SK-N-SH treated with all-trans-retinoic acid at 6 μM for 48 hours (cell line): ENCODE measurements at regions not wholly inside any gene's neighbourhood (a gene's known extent, or its start where the extent isn't known, plus 50 kb on each side); places are given as distances from the start of the nearest gene placed in this dataset.

Experiments
- GLIS3 ChIP-seq: fragments of 250-450 bp; sonication (Bioruptor Pico); IDR thresholded peaks from 2 replicates; pipeline ENCODE4 v1.5.0; 2020; ENCODE audit warnings: mild to moderate bottlenecking, moderate library complexity
- ISL1 ChIP-seq: fragments of 250-450 bp; sonication (Bioruptor Pico); IDR thresholded peaks from 2 replicates; pipeline ENCODE4 v2.1.2; 2022; ENCODE audit warnings: mild to moderate bottlenecking, moderate library complexity
- TCF4 ChIP-seq: fragments of 250-450 bp; sonication (Bioruptor Pico); IDR thresholded peaks from 2 replicates; pipeline ENCODE4 v1.8.0; 2021; ENCODE audit warnings: mild to moderate bottlenecking, moderate library complexity, borderline replicate concordance
- ZC3H10 ChIP-seq: fragments of 250-450 bp; sonication (Bioruptor Pico); IDR thresholded peaks from 2 replicates; pipeline ENCODE4 v1.5.1; 2021; ENCODE audit warnings: mild to moderate bottlenecking, moderate library complexity
- ZFP3 ChIP-seq: fragments of 250-450 bp; sonication (Bioruptor Pico); IDR thresholded peaks from 2 replicates; pipeline ENCODE4 v1.5.0; 2020; ENCODE audit warnings: mild to moderate bottlenecking, moderate library complexity
- ZFP30 ChIP-seq: fragments of 450-650 bp; formaldehyde crosslinking; IDR thresholded peaks from 2 replicates; pipeline ENCODE4 v1.5.0; 2022; ENCODE audit warnings: mild to moderate bottlenecking, moderate library complexity
- TF ChIP-seq, protein P1 (sequence below): fragments of 250-450 bp; sonication (Bioruptor Pico); IDR thresholded peaks from 2 replicates; pipeline ENCODE4 v1.5.1; 2021; ENCODE audit warnings: mild to moderate bottlenecking, moderate library complexity

DNA sequence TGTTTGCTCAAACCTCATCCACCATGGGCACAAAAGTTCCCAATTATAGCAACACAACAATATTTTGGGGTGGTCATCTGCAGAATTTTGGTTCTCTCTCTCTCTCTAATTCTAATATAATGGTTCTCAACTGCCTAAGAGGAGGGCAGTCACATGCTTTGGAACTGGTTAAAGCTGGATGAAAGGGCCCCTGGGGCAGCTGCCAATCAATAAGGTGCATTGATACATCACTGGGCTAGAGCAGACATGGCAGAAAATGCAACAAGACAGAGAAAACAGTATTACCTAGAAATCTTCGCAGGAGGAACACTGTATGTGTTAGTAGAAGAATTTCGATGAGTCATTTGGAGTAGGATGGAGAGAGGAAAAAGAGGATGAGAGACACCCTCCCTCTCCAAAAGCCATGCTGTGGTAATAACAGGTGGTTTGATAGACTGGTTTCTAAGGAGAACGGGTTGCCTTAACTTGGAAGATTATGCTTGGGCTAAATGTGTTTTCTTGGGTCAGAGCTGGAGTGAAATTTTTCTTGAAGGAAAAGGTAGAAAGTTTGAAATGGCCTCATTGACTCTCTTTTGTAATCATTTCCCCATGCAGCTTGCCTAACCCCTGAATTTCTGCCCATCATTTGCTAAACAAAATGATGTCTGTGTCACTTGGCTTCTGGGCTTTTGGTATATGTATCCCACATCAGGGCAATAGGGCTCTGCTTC, 67.1 kb upstream of the HIF1A start:
- TF ChIP-seq ZFP30 (CRISPR knock-in tag) (no peak), ISL1 (CRISPR knock-in tag) (no peak), ZFP3 (CRISPR knock-in tag) (no peak), GLIS3 (CRISPR knock-in tag) (no peak), TCF4 (no peak), ZC3H10 (CRISPR knock-in tag) (no peak)
- TF ChIP-seq, protein P1, sequence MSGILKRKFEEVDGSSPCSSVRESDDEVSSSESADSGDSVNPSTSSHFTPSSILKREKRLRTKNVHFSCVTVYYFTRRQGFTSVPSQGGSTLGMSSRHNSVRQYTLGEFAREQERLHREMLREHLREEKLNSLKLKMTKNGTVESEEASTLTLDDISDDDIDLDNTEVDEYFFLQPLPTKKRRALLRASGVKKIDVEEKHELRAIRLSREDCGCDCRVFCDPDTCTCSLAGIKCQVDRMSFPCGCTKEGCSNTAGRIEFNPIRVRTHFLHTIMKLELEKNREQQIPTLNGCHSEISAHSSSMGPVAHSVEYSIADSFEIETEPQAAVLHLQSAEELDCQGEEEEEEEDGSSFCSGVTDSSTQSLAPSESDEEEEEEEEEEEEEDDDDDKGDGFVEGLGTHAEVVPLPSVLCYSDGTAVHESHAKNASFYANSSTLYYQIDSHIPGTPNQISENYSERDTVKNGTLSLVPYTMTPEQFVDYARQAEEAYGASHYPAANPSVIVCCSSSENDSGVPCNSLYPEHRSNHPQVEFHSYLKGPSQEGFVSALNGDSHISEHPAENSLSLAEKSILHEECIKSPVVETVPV (CRISPR knock-in tag) = no peak
